DND-41 (cell line): ENCODE measurements at regions not wholly inside any gene's neighbourhood (a gene's known extent, or its start where the extent isn't known, plus 50 kb on each side); places are given as distances from the start of the nearest gene placed in this dataset.

Experiments used
- ATAC-seq: fragments of 200-7000 bp; cut with Tn5 transposase; 3 replicates; pipeline ENCODE4 v1.9.1; 2021; ENCODE audit warnings: low read depth; ENCODE audit not compliant: insufficient read depth
- DNase-seq: peaks from one replicate; pipeline ENCODE4 v3.0.0-alpha.2; 2020
- H2AFZ ChIP-seq: 2 replicates; pipeline ENCODE4 v1.6.0; 2012; ENCODE audit warnings: low read depth, low read length
- H3K27ac ChIP-seq: 2 replicates; pipeline ENCODE4 v1.5.1; 2012; ENCODE audit warnings: low read length, inconsistent platforms
- H3K27me3 ChIP-seq: fragments of 200-600 bp; sonication (generic); 2 replicates; pipeline ENCODE4 v1.6.0; 2012; ENCODE audit warnings: low read length, mild to moderate bottlenecking, inconsistent platforms; ENCODE audit not compliant: insufficient read depth, poor library complexity
- H3K36me3 ChIP-seq: 2 replicates; pipeline ENCODE4 v1.5.1; 2012; ENCODE audit warnings: low read length, inconsistent platforms; ENCODE audit not compliant: insufficient read depth
- H3K4me1 ChIP-seq: 2 replicates; pipeline ENCODE4 v1.5.1; 2012; ENCODE audit warnings: mild to moderate bottlenecking, low read length; ENCODE audit not compliant: insufficient read depth
- H3K4me2 ChIP-seq: 2 replicates; pipeline ENCODE4 v1.6.0; 2012; ENCODE audit warnings: mild to moderate bottlenecking, moderate library complexity, low read length, inconsistent platforms; ENCODE audit not compliant: insufficient read depth
- H3K4me3 ChIP-seq, 2 experiments: fragments of 200-600 bp in 1 of 2; shearing (Covaris generic) in 1 of 2; 2 replicates each; pipeline ENCODE4 v1.5.1; 2012 to 2016; ENCODE audit warnings: inconsistent platforms in 2 of 2, low read length in 2 of 2, mild to moderate bottlenecking in 2 of 2, low read depth in 1 of 2, moderate library complexity in 1 of 2
- H3K79me2 ChIP-seq: 2 replicates; pipeline ENCODE4 v1.6.0; 2012; ENCODE audit warnings: low read length, inconsistent platforms; ENCODE audit not compliant: insufficient read depth
- H3K9ac ChIP-seq: 2 replicates; pipeline ENCODE4 v1.6.0; 2012; ENCODE audit warnings: low read depth, mild to moderate bottlenecking, inconsistent platforms, low read length, moderate library complexity
- H3K9me3 ChIP-seq: 2 replicates; pipeline ENCODE4 v1.5.1; 2012; ENCODE audit warnings: low read length, moderate library complexity, mild to moderate bottlenecking, inconsistent platforms; ENCODE audit not compliant: insufficient read depth, severe bottlenecking
- H4K20me1 ChIP-seq: 2 replicates; pipeline ENCODE4 v1.6.0; 2012; ENCODE audit warnings: low read length; ENCODE audit not compliant: insufficient read depth
- EZH2 ChIP-seq: IDR thresholded peaks from 3 replicates; pipeline ENCODE4 v1.6.1; 2012; ENCODE audit warnings: borderline replicate concordance, low read depth, mild to moderate bottlenecking, moderate library complexity, low read length, inconsistent platforms; ENCODE audit not compliant: severe bottlenecking
- TF ChIP-seq, protein P1 (sequence below): IDR thresholded peaks from 2 replicates; pipeline ENCODE4 v1.5.1; 2012; ENCODE audit warnings: borderline replicate concordance, low read length, moderate library complexity, mild to moderate bottlenecking; ENCODE audit not compliant: poor library complexity, severe bottlenecking; ENCODE audit errors: extremely low read depth

DNA sequence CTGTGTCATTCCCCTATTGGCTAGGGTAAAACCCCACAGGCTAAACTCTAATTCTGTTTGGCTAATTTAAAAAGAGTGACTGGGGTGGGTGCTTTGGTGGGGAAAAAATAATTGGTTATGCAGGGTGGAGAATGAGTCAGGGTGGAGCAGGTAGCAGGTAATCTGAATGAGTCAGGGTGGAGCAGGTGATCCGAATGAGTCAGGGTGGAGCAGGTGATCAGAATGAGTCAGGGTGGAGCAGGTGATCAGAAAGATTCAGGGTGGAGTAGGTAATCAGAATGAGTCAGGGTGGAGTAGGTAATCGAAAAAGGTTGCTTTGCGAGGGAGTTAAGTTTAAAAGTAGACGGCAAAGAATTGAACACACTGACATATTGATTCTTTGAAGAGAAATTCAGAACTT, 1218.8 kb upstream of the ATXN8OS start:
- no peak for DNase-seq
- ATAC-seq, result no peak

DNA sequence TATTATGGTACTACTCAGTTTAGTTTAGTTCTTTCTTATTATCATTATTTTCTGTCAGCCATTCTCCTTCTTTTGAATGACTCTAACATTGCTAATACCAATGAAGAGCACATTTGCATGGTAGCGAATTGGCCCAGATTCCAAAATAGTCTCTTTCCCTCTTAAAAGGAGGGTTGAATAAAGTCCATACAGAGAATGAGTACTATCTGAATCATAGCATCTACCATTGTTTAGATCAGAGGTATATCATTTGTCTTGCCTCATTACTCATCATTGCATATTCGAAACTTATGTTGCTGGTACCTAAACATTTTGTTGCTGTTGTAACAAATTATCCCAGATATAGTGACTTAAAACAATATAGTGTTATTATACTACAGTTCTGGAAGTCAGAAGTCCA, 1235.3 kb upstream of the ATXN8OS start:
- H3K4me1 ChIP-seq, result no peaks in the 10 kb centered on the region
- DNase-seq (no peak), ATAC-seq (no peak)
- TF ChIP-seq EZH2, result no peak
- TF ChIP-seq, protein P1, sequence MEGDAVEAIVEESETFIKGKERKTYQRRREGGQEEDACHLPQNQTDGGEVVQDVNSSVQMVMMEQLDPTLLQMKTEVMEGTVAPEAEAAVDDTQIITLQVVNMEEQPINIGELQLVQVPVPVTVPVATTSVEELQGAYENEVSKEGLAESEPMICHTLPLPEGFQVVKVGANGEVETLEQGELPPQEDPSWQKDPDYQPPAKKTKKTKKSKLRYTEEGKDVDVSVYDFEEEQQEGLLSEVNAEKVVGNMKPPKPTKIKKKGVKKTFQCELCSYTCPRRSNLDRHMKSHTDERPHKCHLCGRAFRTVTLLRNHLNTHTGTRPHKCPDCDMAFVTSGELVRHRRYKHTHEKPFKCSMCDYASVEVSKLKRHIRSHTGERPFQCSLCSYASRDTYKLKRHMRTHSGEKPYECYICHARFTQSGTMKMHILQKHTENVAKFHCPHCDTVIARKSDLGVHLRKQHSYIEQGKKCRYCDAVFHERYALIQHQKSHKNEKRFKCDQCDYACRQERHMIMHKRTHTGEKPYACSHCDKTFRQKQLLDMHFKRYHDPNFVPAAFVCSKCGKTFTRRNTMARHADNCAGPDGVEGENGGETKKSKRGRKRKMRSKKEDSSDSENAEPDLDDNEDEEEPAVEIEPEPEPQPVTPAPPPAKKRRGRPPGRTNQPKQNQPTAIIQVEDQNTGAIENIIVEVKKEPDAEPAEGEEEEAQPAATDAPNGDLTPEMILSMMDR, result no peak
- no peak overlapping the region for H3K9ac ChIP-seq
- no peak overlapping the region for H3K27ac ChIP-seq
- no peak overlapping the region for H3K4me2 ChIP-seq
- no peaks in the 10 kb centered on the region for H4K20me1 ChIP-seq
- H3K36me3 ChIP-seq, result no peaks in the 10 kb centered on the region
- no peaks in the 10 kb centered on the region for H3K27me3 ChIP-seq
- H3K4me3 ChIP-seq, result no peak overlapping the region
- no peak overlapping the region for H2AFZ ChIP-seq
- no peaks in the 10 kb centered on the region for H3K79me2 ChIP-seq
- no peaks in the 10 kb centered on the region for H3K9me3 ChIP-seq

More for the DNA sequence above, 1218.8 kb upstream of the ATXN8OS start:
- no peaks in the 10 kb centered on the region for H3K4me1 ChIP-seq
- no peak overlapping the region for H3K9ac ChIP-seq
- no peaks in the 10 kb centered on the region for H3K27me3 ChIP-seq
- no peak overlapping the region for H3K27ac ChIP-seq
- H3K36me3 ChIP-seq, result no peaks in the 10 kb centered on the region
- no peaks in the 10 kb centered on the region for H4K20me1 ChIP-seq
- H3K4me2 ChIP-seq, result no peak overlapping the region
- H3K9me3 ChIP-seq, result no peaks in the 10 kb centered on the region
- H2AFZ ChIP-seq, result no peak overlapping the region
- TF ChIP-seq EZH2, result no peak
- TF ChIP-seq, protein P1, result no peak
- no peak overlapping the region for H3K4me3 ChIP-seq
- no peaks in the 10 kb centered on the region for H3K79me2 ChIP-seq

DNA sequence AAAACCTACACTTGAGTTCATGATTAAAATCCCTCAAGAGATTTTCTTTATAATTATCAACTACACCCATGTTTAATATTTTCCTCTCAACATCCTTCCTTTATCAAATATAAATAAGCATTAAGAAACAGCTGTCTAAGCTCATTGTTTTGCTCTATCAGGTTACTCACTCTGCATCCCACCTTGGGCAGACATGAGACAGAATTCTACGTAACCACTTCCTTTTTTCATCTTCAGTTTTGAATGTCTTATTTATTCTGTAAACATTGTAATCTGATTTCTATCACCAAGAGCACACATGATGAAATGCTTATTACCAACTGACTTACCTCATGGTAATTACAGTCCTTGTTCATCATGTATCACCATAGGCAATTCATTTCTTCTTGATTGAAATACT, 1256.6 kb upstream of the ATXN8OS start:
- Histone ChIP-seq H3K4me2 (no peak overlapping the region), H4K20me1 (no peaks in the 10 kb centered on the region), H3K27ac (no peak overlapping the region), H3K36me3 (no peaks in the 10 kb centered on the region), H3K9me3 (no peaks in the 10 kb centered on the region), H3K27me3 (no peaks in the 10 kb centered on the region), H2AFZ (no peak overlapping the region), H3K4me3 (no peak overlapping the region), H3K4me1 (no peaks in the 10 kb centered on the region), H3K79me2 (no peaks in the 10 kb centered on the region), H3K9ac (no peak overlapping the region)
- DNase-seq (no peak), ATAC-seq (no peak)
- TF ChIP-seq, protein P1, result no peak
- TF ChIP-seq EZH2, result no peak

DNA sequence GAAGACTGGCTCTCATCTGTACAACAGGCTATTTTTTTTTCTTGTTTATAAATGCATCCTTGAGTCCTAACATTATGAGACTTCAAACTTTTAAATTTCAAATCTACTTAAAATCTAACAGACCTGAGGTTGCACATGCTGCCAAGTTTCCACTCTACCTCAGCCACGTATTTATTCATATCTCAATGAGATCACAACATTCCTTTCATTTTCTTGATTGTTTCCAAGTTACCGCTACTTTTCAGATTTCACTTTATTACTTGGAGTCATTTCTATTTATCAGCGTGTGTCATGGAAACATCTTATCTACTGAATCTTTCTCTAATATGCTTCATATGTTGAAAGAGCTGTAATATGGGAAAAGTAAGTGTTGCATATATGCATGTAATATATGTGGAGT, 1257.5 kb upstream of the ATXN8OS start:
- Histone ChIP-seq H3K36me3 (no peaks in the 10 kb centered on the region), H3K9ac (no peak overlapping the region), H3K27ac (no peak overlapping the region), H3K4me1 (no peaks in the 10 kb centered on the region), H3K9me3 (no peaks in the 10 kb centered on the region), H2AFZ (no peak overlapping the region), H4K20me1 (no peaks in the 10 kb centered on the region), H3K27me3 (no peaks in the 10 kb centered on the region), H3K4me3 (no peak overlapping the region), H3K4me2 (no peak overlapping the region), H3K79me2 (no peaks in the 10 kb centered on the region)
- ATAC-seq, result no peak
- DNase-seq, result no peak
- TF ChIP-seq EZH2, result no peak
- TF ChIP-seq, protein P1, result no peak
